ENCODE measurements at regions not wholly inside any gene's neighbourhood (a gene's known extent, or its start where the extent isn't known, plus 50 kb on each side); places are given as distances from the start of the nearest gene placed in this dataset.
A peak's percentile ranks its signal among the peaks of the same experiment; 100 is the strongest.

DNA sequence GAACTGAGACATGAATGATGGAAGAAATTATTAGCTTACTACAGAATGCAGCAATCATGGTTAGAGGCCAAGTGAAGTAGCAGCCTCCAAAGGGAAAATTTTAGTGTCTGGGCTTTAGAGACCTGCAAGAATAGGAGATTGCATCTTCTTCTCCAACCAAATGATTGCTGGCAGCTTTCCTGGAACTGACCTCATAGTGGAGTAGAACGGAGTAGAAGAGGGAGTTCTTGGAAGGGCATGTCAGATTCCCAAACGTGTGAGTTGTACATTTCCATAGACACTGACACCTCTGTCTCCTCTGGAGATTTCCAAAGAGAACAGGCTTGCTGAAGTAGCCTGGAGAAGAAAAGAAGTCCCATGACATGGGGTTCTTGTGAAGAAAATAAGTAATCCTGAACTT lies 169.8 kb upstream of the ERBB4 start:
- DNase-seq (ENCODE audit: low spot score) = peak; percentile 23

DNA sequence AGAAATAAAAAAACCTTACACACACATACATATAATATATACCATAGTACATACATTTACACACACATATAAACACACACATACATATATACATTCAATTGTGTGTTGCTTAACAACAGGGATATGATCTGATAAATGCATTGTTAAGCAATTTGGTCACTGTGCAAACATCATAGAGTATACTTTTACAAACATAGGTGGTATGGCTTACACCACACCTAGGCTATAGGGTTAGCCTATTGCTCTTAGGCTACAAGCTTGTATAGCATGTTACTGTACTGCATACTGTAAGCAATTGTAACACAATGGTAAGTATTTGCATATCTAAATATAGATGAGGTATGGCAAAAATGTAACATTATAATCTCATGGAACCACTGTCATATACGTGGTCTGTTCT lies 156.8 kb upstream of the ERBB4 start:
- DNase-seq (ENCODE audit: low spot score) = no peak

DNA sequence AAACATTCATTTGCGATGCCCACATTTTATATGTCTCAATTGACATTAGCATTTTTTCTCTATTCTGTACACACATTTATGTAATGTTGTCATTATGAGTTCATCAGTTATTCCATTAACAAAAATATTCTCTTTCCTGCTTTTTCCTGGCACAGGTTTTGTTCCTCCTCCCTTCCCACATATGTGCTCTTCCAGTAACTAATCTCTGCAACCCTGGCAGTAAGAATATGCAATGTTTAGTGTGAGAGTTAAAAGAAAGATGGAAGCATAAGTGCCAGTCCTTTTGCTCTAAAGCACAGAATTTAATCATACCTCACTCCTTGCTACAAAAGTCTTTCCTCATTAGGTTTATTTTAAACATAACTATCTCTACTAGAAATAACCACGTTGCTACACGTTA lies 155.8 kb upstream of the ERBB4 start:
- DNase-seq (ENCODE audit: low spot score) = no peak

DNA sequence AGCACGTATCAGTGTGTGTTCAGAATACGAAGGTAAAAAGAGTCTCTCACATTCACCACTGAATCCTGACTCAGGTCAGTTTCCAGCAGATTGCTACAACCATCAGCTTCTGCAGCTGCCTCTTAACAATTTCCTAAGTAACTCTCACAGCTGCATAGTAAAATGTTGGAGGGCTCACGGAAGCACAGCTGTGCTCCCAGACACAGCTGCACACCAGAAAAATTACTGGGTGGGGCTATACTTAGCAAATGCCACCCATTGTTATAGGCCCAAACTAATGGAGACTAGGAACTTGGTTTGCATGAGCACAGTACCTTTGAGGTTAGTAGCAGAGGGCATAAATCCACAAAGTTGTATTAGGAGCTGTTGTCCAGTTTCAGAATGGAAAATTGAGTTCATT lies 153.9 kb upstream of the ERBB4 start:
- no peak for DNase-seq (ENCODE audit: low spot score)

DNA sequence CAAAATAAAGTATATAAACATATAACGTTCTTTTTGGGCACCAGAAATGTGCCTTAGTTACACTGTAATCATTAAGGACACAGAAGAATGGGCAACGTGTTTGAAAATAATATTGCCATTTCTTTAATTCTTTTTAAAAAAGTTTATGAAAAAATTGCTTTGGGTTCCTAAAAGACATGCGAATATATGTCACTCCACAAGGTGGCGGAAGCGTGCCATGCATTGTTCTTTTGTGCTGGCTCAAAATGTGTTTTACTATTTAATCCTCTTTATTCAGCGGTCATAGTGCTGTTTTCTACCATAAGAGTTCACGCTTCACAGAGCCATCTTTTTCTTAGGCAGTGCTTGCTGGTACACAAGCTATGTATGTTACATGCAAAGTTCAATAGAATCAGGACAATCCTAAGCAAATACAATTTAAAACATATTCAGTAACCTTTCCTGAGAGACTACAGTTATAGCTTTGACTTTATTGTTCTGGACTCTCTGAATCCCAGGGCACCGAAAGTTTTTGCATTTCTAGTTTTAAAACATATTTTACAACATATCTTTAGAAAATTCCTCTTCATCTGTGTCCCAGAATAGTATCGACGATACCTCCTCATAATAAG lies 147.8 kb upstream of the ERBB4 start:
- DNase-seq (ENCODE audit: low spot score) = peak; percentile 42

DNA sequence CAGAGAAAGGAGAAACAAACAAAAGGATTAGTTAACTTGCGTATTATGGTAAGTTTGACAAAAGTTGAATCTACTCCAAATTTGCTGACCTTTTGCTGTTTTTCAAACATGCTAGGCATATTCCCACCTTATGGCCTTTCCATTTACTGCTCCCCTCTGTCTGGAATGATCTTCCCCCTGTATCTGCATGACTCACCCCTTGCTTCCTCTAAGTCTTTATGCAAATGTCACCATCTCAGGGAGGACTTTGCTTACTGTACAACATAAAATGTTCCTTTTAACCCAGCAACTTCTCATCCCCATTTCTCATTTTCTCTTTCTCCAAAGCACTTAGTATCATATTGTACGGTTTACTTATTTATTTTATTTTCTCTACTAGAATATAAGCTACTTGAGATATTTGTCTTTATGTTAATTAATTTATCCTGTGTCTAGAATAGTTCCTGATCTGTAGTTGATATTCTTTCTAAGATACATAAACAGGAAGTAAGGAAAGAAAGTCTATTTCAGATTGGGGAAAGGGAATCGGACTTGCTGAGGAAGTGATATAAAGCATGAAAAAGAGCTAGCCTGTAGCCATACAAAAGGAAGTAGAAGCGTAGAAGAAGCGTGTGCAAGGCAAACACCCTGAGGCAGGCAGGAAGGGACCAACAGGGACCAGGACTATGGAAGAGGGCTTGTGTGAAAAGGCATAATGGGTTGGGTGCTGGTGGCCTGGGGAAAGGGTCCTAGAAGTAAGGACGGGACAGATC lies 144.9 kb upstream of the ERBB4 start:
- no peak for DNase-seq (ENCODE audit: low spot score)

DNA sequence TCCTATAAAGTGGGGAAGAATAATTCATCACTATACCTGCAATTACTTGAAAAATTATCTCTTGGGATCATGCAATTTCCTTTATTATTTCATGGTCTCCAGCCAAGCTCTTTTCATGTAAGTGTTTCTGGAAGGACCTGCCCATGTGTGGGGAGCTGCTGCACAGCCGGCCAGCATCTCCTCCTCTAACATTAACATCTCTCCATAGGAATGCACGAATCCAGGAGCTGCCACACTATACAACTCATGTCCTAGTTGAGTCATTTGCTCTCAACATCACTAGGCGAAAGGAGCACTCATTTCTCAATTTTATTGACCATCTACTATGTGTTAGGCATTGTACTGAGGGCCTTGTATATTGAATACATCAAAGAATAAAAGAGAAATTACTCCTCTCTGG lies 144.3 kb upstream of the ERBB4 start:
- DNase-seq (ENCODE audit: low spot score) = no peak

DNA sequence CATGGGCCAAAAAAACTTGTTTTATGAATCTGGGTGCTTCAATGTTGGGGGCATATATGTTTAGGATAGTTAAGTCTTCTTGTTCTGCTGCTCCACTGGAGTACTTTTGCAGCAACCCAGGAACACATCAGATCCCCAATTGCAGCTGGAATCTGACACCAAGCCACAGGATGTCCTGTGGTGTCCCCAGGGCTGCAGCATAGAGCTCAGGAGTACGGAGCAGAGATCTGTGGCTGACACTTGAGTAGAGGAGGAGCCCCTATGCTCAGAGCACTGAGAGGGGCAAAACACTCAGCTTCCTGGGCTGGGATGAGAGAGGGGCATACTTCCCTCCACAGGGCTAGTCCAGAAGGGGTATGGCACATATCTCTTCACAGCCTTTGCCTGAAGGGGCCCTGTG lies 138.9 kb upstream of the ERBB4 start:
- no peak for DNase-seq (ENCODE audit: low spot score)

DNA sequence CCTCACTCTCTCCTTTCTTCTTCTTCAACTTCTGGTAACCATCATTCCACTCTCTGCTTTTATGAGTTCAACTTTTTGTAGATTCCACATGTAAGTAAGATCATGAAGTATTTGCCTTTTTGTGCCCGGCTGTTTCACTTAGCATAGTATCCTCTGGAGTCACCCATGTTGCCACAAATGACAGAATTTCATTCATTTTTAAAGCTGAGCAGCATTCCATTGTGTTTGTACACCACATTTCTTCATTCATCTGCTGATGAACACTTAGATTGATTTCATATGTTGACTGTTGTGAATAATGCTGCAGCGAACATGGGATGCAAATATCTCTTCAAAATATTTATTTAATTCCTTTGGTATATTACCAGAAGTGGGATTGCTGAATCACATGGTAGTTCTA lies 133.6 kb upstream of the ERBB4 start:
- no peak for DNase-seq (ENCODE audit: low spot score)

DNA sequence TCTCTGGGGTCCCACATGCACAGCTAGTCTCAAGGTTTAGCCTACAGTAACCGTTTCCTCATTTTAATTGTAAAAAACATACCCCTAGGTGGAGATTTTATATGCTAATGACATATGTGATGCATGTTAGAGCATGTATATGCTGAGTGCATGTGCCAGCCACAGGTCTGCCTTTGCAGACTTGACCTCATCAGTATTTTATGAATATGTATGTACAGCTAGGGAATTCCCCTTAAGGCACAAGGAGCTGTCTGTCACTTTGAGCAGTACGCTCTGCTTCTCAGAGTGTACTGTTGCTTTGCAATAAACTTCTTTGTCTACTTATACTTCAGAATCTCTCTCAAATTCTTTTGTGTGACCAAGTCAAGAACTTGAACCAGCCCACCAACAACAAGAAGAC lies 131.2 kb upstream of the ERBB4 start:
- DNase-seq (ENCODE audit: low spot score) = no peak

DNA sequence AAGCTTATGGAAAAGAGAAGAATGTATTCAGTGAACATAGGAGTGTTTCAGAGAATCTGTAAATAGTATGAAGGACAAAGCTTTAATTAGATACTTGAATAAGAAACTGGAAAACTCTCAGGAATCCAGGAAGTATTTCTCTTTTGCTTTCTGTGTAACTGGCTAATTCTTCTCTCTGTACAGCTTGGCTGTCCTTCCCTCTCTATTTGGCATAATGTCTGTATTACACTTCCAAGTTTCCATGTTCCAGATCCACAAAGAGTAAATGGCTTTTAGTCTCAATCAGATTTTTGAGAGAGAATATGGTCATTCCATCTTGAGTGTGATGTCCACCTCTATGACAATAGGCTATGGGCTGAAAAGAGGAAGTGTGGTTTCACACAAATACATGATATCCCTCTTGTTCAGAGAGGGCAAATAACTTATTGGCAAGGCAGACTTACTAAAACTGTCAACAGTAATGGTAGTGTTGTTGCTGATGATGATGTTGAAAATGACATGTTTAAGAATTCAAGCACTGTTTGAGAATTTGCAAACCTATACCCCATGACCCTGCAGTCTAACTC lies 129.2 kb upstream of the ERBB4 start:
- no peak for DNase-seq (ENCODE audit: low spot score)

DNA sequence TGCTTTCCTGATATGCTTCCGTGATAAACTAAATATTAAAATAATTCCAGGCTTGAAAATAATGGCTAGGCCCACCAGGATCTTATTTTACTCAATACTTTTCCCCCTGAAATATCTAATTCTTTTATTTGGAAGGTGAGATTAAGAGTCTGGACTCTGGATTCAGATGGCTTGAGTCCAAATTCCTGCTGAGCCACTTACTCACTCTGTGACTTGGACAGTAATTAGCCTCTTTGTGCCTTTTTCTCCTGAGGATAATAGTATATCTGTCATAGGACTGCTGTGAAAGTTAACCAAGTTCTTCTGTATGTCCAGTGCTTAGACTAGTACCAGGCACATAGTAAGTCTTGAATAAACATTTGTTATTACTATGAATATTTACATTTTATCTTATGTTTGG lies 127.3 kb upstream of the ERBB4 start:
- no peak for DNase-seq (ENCODE audit: low spot score)

DNA sequence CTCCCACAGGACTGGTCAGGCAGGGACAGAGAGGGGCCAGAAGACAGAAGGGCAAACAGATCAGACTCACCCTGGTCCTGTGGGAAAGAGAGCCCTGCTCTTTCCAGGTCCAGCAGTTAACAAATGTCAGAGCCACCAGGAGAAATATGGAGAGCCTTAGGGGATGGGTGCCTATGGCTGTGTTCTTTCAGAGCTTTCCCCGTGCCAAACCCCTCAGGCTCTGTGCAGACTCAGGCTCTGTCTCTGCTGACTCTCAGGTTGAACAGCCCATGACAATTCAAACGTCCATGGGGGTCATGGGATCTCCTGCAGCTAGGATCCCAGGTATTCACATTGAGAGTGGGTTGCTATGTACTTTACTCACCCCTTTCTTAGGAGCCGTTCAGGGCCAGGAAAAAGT lies 120.8 kb upstream of the ERBB4 start:
- no peak for DNase-seq (ENCODE audit: low spot score)

DNA sequence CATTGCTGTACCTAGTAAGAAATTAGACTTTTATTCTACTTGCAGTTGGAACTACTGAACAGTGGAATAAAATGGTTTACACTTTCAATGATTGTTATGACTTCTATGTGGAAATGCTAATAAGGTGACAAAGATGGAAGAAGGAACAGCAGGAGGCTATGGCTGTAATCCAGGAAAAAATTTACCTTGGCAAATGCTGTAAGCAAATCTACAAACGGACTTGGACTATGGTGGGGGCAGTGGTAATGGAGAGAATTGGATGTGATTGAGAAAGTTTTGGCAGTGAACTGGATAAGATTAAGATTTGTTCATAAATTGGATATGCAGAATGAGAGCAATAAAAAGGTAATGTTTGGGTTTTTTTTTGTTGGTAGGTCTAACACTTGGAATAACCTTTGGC lies 111.0 kb upstream of the ERBB4 start:
- no peak for DNase-seq (ENCODE audit: low spot score)

DNA sequence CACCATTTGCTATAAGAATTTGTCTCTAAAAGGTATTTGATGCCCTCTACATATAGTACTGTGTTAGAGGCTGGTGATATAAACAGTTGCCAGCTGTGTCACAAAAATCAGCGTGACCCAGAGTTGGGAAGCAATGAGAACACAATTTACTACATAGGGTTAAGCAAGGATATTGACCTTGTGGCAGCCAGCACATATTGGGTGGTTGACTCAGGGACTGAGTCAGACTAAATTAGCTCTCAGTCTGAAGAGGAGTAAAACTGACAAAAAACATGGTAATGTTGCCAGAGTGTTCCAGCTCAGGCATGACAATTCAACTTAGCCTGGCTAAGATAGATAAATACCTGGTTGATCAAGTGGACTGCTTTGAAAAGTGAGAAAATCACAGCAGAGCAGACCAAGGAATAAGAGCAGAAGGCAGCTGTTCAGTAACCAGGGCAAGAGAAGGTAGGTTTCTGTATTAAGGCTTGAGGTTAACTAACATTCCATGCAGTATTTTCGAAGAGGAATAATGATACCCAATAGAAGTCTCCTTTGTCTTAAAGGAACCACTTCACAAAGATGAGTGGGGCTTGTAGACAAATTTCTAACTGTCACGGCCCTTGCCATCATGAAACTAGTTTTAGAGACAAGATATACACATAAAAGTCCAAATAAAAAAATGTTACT lies 108.2 kb upstream of the ERBB4 start:
- peak; percentile 55 for DNase-seq (ENCODE audit: low spot score)

DNA sequence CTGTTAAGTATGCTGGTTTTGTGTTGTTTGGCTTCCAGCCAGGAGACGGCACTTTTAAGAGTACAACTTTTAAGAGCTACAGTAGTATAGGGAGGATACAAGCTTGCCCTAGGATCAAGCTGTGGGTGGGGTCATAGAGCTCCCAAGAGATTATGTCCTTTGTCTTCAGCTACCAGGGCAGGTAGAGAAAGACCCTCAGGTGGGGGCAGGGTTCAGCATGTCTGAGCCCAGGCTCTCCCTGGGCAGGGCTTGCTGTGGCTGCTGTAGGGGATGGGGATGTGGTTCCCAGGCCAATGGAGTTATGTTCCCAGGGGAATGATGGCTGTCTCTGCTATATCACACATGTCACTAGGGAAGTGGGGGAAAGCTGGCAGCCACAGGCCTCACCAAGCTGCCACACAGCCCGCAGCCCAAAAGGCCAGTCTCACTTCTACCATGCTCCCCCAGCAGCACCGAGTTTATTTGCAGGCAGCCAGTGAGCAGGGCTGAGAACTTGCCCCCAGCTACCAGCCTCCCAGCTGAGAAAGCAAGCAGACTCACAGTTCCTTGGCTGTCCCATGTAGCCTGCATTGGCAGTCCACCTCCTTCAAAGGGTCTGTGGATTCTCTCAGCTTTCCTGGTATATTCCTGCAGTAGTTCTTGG lies 105.7 kb upstream of the ERBB4 start:
- DNase-seq (ENCODE audit: low spot score) = no peak

DNA sequence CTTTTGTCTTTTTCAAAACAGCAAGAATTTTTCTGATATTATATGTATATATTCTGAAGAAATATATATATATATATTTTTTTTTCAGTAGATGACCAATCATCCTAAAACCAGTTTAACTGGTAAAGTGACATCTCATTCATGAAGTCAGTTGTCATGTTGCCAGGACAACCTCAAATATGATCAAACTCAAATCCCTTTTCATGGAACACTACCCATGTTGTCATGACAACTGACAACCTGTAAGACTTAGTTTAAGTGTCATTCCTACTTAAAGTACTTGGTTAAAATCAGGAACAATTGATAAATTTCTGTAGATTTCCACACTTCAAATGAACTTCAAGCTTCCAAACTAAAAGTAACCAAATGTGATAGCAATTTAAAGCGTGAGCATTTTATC lies 101.8 kb upstream of the ERBB4 start:
- DNase-seq (ENCODE audit: low spot score) = no peak

DNA sequence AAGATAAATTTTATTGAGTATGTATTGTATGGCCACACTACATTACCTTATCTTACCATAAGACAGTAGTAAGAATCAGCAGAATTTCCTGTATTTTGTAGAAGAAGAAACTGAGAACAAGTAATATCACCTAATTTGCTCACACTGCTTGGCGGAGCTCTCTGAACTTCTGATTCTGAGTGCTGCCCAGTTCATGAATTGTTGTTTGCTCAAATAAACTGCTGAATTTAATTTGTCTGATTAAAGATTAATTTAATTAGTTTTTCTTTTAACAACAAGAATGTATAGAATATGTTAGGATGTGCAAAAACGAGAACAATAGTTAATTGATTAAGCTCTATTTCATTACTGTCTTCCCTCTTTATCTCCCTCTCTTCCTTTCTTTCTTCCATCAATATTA lies 100.1 kb upstream of the ERBB4 start:
- no peak for DNase-seq (ENCODE audit: low spot score)

DNA sequence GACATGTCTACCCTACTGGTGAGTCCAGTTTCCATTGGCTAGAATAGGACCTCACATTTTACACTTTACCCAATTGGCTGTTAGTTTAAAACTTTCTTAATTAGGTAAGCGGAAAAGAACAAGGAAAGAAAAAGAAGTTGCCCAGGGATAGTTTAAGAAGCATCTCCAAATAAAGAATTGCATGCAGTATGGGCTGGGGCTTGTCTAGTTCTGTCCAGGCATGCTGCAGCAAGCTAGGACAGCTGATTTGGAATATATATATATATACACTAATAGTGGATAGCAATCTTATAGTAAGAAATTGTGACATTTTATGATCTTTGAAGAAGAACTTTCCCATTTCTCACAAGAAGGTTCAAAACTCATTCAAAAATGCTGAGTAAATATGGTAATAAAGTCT lies 90.0 kb upstream of the ERBB4 start:
- no peak for DNase-seq (ENCODE audit: low spot score)

DNA sequence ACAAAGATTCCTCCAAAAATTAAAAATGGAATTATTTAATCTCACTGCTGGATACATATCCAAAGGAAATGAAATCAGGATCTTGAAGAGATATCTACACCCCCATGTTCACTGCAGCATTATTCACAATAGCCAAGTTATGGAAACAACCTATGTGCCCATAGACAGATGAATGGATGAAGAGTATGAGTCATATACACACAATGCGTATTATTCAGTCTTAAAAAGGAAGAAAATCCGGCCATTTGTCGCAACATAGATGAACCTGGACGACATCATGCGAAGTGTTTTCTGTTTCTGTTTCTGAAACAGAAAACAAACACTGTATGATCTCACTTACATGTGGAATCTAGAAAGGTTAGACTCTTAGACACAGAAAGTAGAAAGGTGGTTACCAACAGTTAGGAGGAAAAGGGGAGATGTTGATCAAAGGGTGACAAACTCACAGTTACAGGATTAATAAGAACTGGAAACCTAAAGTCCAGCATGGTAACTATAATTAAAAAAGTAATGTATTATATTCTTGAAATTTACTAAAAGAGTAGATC lies 87.8 kb upstream of the ERBB4 start:
- DNase-seq (ENCODE audit: low spot score) = no peak

DNA sequence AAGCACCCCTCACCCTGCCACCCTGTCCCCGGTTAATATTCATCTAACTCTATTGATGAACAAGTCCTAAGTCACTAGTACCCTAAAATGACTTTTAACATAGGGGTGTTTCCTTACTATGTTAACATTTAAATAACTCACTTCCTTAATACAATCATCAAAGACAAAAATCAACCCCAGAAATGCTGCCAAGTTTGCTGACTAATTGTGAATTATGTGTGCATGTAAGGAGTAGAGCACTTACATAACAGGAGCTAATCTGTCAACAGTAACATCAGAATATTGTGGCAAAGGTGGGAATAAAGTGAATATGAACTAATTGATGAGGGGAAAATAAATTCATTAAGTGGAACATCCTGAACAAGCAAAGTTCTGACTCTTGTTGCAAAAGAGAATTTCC lies 81.4 kb upstream of the ERBB4 start:
- DNase-seq (ENCODE audit: low spot score) = no peak

DNA sequence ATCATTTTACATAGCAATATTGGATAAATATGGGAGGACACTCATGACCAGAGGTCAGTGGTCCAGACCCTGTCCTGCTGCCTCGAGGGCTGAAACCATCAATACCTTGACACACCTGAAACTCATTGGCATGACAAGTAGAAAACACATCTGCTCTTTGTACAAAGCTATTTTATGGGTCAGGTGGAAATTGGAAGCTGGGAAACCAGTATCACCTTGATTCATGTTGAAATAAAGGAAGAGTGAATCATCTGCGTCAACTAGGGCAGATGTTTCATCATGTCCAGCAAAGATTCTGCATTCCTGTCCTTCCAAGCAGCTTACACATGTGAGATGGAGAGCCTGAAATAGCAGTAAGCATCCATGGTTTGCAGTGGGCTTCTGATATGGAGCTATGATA lies 80.0 kb upstream of the ERBB4 start:
- no peak for DNase-seq (ENCODE audit: low spot score)
